B cell (primary cell): ENCODE measurements at regions not wholly inside any gene's neighbourhood (a gene's known extent, or its start where the extent isn't known, plus 50 kb on each side); places are given as distances from the start of the nearest gene placed in this dataset.

Experiments used
- ATAC-seq: fragments of 200-7000 bp; cut with Tn5 transposase; one replicate; pipeline ENCODE4 v1.10.0; 2021; ENCODE audit warnings: low read depth, mild to moderate bottlenecking, moderate number of reproducible peaks, moderate library complexity
- CTCF ChIA-PET: fragments of 350-600 bp; sonication (Branson Sonifier 250); formaldehyde crosslinking; loops from one replicate; lab custom pipeline; 2021; ENCODE audit warnings: antibody characterized with exemption, inconsistent platforms; lab: Charles Lee
- POLR2A ChIA-PET: fragments of 350-600 bp; sonication (Branson Sonifier 250); formaldehyde crosslinking; loops from one replicate; lab custom pipeline; 2021; ENCODE audit warnings: antibody characterized with exemption; lab: Charles Lee
- DNase-seq: peaks from one replicate; pipeline ENCODE4 v3.0.0; 2013
- H2AFZ ChIP-seq: 2 replicates; pipeline ENCODE4 v1.6.1; 2012; ENCODE audit warnings: mild to moderate bottlenecking, low read depth, low read length; ENCODE audit not compliant: insufficient read depth, poor library complexity, severe bottlenecking
- H3K27ac ChIP-seq, 2 donors: 1 replicate in 1 of 2; 2 replicates in 1 of 2; pipeline ENCODE4 v1.5.1; 2012 to 2013; ENCODE audit warnings: low read length in 2 of 2, mild to moderate bottlenecking in 2 of 2, moderate library complexity in 1 of 2
- H3K27me3 ChIP-seq, 4 experiments: fragments of 200-600 bp in 1 of 4; sonication (generic) in 1 of 4; replicated peaks in 1 of 4; 1 replicate in 2 of 4; 2 replicates in 2 of 4; pipeline versions ENCODE4 v1.6.1 to v1.7.0; 2013 to 2016; ENCODE audit warnings: low read length in 3 of 4, mild to moderate bottlenecking in 2 of 4, mixed read lengths in 1 of 4, moderate library complexity in 1 of 4; ENCODE audit not compliant: insufficient read depth in 4 of 4, control insufficient read depth in 3 of 4; ENCODE audit errors: control extremely low read depth in 1 of 4
- H3K36me3 ChIP-seq, 2 experiments: replicated peaks in 1 of 2; 1 replicate in 1 of 2; 2 replicates in 1 of 2; pipeline versions ENCODE4 v1.6.1 to v1.7.1; 2013; ENCODE audit warnings: low read length in 1 of 2; ENCODE audit not compliant: insufficient read depth in 2 of 2, control insufficient read depth in 1 of 2; ENCODE audit errors: control extremely low read depth in 1 of 2, extremely low read depth in 1 of 2
- H3K4me1 ChIP-seq, 2 donors: fragments of 200-600 bp in 1 of 2; sonication (generic) in 1 of 2; 1 replicate in 1 of 2; 2 replicates in 1 of 2; pipeline versions ENCODE4 v1.5.1 to v1.6.1; 2013 to 2017; ENCODE audit warnings: low read length in 2 of 2; ENCODE audit not compliant: control insufficient read depth in 2 of 2, insufficient read depth in 2 of 2
- H3K4me2 ChIP-seq: replicated peaks from 2 replicates; pipeline ENCODE3; 2012; ENCODE audit warnings: mild to moderate bottlenecking, low read depth, low read length; ENCODE audit not compliant: poor library complexity, severe bottlenecking
- H3K4me3 ChIP-seq, 5 experiments: fragments of 200-600 bp in 1 of 5; sonication (generic) in 1 of 5; 1 replicate in 3 of 5; 2 replicates in 2 of 5; pipeline versions ENCODE4 v1.5.1 to v1.7.0; 2011 to 2016; ENCODE audit warnings: low read length in 4 of 5, mild to moderate bottlenecking in 4 of 5, low read depth in 2 of 5, control low read depth in 1 of 5, moderate library complexity in 1 of 5; ENCODE audit not compliant: insufficient read depth in 1 of 5; ENCODE audit errors: control extremely low read depth in 1 of 5, extremely low read depth in 1 of 5
- H3K79me2 ChIP-seq: fragments of 200-600 bp; sonication (generic); one replicate; pipeline ENCODE4 v1.6.0; 2016; ENCODE audit warnings: low read length; ENCODE audit not compliant: control insufficient read depth, insufficient read depth
- H3K9ac ChIP-seq: fragments of 200-600 bp; sonication (generic); 2 replicates; pipeline ENCODE4 v1.6.1; 2017; ENCODE audit warnings: mild to moderate bottlenecking, low read length, moderate library complexity
- H3K9me3 ChIP-seq, 3 donors: one replicate each; pipeline versions ENCODE4 v1.6.1 to v1.7.1; 2013; ENCODE audit warnings: low read length in 2 of 3; ENCODE audit not compliant: control insufficient read depth in 2 of 3, insufficient read depth in 1 of 3; ENCODE audit errors: control extremely low read depth in 1 of 3
- H4K20me1 ChIP-seq: 2 replicates; pipeline ENCODE4 v1.6.0; 2012; ENCODE audit warnings: mild to moderate bottlenecking, low read length; ENCODE audit not compliant: insufficient read depth, control insufficient read depth, poor library complexity, severe bottlenecking
- H3K27ac Mint-ChIP-seq: one replicate; pipeline ENCODE4 v1.8.0; 2021; ENCODE audit warnings: mixed read lengths
- H3K27me3 Mint-ChIP-seq: one replicate; pipeline ENCODE4 v1.8.0; 2021; ENCODE audit warnings: mixed read lengths
- H3K4me1 Mint-ChIP-seq: one replicate; pipeline ENCODE4 v1.8.0; 2021; ENCODE audit warnings: mixed read lengths
- H3K4me3 Mint-ChIP-seq: one replicate; pipeline ENCODE4 v1.8.0; 2021; ENCODE audit warnings: mixed read lengths
- H3K9me3 Mint-ChIP-seq: one replicate; pipeline ENCODE4 v1.8.0; 2022; ENCODE audit warnings: mixed read lengths; ENCODE audit not compliant: insufficient read depth
- EZH2 ChIP-seq: IDR thresholded peaks from 2 replicates; pipeline ENCODE4 v1.6.1; 2012; ENCODE audit warnings: borderline replicate concordance, low read depth, mild to moderate bottlenecking, moderate library complexity, low read length; ENCODE audit not compliant: insufficient read depth, poor library complexity, severe bottlenecking
- WGBS: methylation state at CpG from one replicate; pipeline ENCODE4 v1.1.5; 2013; ENCODE audit warnings: missing lambda C conversion rate; ENCODE audit not compliant: insufficient coverage; 5-methylcytosine and 5-hydroxymethylcytosine counted together
- intact Hi-C: fragments of 100-400 bp; cut with micrococcal nuclease; formaldehyde crosslinking; loops from one replicate; pipeline ENCODE4 v1.10.0; 2022
- TF ChIP-seq, protein P1 (sequence below): fragments of 200-600 bp; IDR thresholded peaks from one replicate; pipeline ENCODE4 v1.8.0; 2022; ENCODE audit warnings: antibody characterized with exemption, mild to moderate bottlenecking

DNA sequence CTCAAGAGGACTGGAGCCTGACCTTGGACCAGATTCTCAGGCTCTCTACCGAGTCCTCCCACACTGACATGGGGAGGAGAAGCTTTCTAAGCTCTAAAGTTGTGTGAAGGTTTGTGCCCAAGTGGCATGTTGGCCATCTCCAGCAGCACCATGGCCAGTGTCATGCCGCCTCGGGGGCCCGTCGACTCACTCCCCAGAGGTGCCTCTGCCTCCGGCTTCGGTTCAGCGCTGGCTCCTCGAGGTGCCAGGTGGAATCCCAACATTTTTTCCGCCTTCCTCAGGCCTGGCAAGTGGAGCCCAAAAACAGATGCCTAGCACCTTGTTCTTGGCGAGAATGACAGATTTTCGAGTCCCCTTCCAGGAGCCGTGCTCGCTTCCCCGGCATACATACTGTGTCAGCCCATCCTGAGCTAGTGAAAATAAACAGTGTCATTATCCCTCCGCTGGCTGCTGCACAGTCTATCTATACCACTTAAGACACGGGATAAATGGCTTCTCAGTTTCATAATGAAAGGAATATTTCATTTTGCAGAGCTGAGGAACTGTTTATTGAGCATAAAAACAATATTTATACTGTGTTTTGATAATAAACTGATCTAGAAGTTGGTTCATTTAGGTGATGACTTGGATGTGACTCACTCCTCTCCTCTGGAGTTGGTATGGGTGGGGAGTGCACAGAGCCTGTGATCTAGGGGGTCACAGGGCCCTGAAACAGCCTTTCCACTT, 328.5 kb upstream of the TLE3 start:
- H3K27ac ChIP-seq = no peak overlapping the region
- CTCF ChIA-PET = no interaction called here
- peaks cover 0 to 10% (median 7%) of the 10 kb centered on the region in 3 donors for H3K9me3 ChIP-seq
- no peak overlapping the region for H2AFZ ChIP-seq
- no peak for ATAC-seq
- H4K20me1 ChIP-seq = no peaks in the 10 kb centered on the region
- peaks cover 11 to 21% of the 10 kb centered on the region in 2 donors for H3K4me1 ChIP-seq
- peaks cover 8% of the 10 kb centered on the region for H3K27me3 Mint-ChIP-seq
- no peak overlapping the region for H3K9ac ChIP-seq
- no peak overlapping the region for H3K4me2 ChIP-seq
- H3K79me2 ChIP-seq = no peaks in the 10 kb centered on the region
- H3K4me3 ChIP-seq = no peak overlapping the region
- intact Hi-C loops = no loop called here
- H3K4me1 Mint-ChIP-seq = peaks cover 16% of the 10 kb centered on the region
- WGBS = 98% methylated on average over 14 of the region's 17 CpGs
- POLR2A ChIA-PET = no interaction called here
- TF ChIP-seq EZH2 = no peak
- TF ChIP-seq, protein P1, sequence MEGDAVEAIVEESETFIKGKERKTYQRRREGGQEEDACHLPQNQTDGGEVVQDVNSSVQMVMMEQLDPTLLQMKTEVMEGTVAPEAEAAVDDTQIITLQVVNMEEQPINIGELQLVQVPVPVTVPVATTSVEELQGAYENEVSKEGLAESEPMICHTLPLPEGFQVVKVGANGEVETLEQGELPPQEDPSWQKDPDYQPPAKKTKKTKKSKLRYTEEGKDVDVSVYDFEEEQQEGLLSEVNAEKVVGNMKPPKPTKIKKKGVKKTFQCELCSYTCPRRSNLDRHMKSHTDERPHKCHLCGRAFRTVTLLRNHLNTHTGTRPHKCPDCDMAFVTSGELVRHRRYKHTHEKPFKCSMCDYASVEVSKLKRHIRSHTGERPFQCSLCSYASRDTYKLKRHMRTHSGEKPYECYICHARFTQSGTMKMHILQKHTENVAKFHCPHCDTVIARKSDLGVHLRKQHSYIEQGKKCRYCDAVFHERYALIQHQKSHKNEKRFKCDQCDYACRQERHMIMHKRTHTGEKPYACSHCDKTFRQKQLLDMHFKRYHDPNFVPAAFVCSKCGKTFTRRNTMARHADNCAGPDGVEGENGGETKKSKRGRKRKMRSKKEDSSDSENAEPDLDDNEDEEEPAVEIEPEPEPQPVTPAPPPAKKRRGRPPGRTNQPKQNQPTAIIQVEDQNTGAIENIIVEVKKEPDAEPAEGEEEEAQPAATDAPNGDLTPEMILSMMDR = no peak
- H3K27ac Mint-ChIP-seq = no peak overlapping the region
- H3K4me3 Mint-ChIP-seq = no peak overlapping the region
- H3K36me3 ChIP-seq = no peaks in the 10 kb centered on the region
- no peak for DNase-seq
- peaks cover 2% of the 10 kb centered on the region for H3K9me3 Mint-ChIP-seq
- peaks cover 0 to 7% (median 0%) of the 10 kb centered on the region in 4 experiments for H3K27me3 ChIP-seq

- no peak overlapping the region for H3K4me3 Mint-ChIP-seq
- intact Hi-C loops = no loop called here
Measured at GRCh38 chr15:70424937-70425411, 327.3 kb upstream of the TLE3 start.

More at GRCh38 chr15:70424937-70425411, 327.3 kb upstream of the TLE3 start:
- ATAC-seq = no peak
- Histone ChIP-seq H4K20me1 (no peaks in the 10 kb centered on the region), H2AFZ (no peak overlapping the region), H3K79me2 (no peaks in the 10 kb centered on the region), H3K27me3 (peaks cover 0 to 7% (median 0%) of the 10 kb centered on the region in 4 experiments), H3K4me3 (no peak overlapping the region), H3K27ac (no peak overlapping the region), H3K9ac (no peak overlapping the region), H3K9me3 (peaks cover 0 to 10% (median 7%) of the 10 kb centered on the region in 3 donors), H3K4me2 (no peak overlapping the region), H3K4me1 (peaks cover 11 to 21% of the 10 kb centered on the region in 2 donors), H3K36me3 (no peaks in the 10 kb centered on the region)
- DNase-seq = no peak
- H3K4me1 Mint-ChIP-seq = peaks cover 16% of the 10 kb centered on the region
- H3K27me3 Mint-ChIP-seq = peaks cover 8% of the 10 kb centered on the region
- WGBS = 13% methylated on average over 3 of the region's 4 CpGs
- TF ChIP-seq, protein P1 = no peak
- no peak for TF ChIP-seq EZH2
- POLR2A ChIA-PET = no interaction called here
- H3K9me3 Mint-ChIP-seq = peaks cover 2% of the 10 kb centered on the region
- CTCF ChIA-PET = no interaction called here
- no peak overlapping the region for H3K27ac Mint-ChIP-seq
